ENCODE measurements at regions not wholly inside any gene's neighbourhood (a gene's known extent, or its start where the extent isn't known, plus 50 kb on each side); places are given as distances from the start of the nearest gene placed in this dataset.

DNA sequence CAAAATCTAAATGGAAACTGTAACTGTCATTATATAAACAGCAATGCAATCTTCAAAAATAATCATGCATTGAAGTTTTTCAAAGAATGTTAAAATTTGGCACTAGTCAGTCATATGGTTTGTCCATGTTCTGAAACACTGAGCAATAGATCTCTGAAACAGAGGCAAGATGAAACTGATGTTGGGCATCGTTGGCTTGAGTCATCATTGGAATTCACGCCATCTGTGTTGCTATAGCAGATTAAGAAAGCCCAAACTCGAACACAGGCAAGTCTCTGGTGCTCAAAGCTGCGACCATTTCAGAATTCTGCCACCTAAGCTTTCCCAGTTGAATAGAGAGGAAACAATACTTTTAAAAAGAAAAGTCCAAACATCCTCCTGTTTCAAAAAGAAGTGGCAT is 114.1 kb upstream of the PPARGC1A start:
- no peak overlapping the region for H3K4me3 ChIP-seq (replicated peaks; ENCODE audit: insufficient read depth, low read length)
- TF ChIP-seq POLR2AphosphoS5 (IDR thresholded peaks at IDR 0.05; ENCODE audit: low read depth) = no peak
- TF ChIP-seq, protein P1, sequence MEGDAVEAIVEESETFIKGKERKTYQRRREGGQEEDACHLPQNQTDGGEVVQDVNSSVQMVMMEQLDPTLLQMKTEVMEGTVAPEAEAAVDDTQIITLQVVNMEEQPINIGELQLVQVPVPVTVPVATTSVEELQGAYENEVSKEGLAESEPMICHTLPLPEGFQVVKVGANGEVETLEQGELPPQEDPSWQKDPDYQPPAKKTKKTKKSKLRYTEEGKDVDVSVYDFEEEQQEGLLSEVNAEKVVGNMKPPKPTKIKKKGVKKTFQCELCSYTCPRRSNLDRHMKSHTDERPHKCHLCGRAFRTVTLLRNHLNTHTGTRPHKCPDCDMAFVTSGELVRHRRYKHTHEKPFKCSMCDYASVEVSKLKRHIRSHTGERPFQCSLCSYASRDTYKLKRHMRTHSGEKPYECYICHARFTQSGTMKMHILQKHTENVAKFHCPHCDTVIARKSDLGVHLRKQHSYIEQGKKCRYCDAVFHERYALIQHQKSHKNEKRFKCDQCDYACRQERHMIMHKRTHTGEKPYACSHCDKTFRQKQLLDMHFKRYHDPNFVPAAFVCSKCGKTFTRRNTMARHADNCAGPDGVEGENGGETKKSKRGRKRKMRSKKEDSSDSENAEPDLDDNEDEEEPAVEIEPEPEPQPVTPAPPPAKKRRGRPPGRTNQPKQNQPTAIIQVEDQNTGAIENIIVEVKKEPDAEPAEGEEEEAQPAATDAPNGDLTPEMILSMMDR (IDR thresholded peaks at IDR 0.05; ENCODE audit: insufficient read depth, low read length) = no peak
- no peak for TF ChIP-seq GABPA (IDR thresholded peaks at IDR 0.05; ENCODE audit: low read depth)
- TF ChIP-seq, protein P2, sequence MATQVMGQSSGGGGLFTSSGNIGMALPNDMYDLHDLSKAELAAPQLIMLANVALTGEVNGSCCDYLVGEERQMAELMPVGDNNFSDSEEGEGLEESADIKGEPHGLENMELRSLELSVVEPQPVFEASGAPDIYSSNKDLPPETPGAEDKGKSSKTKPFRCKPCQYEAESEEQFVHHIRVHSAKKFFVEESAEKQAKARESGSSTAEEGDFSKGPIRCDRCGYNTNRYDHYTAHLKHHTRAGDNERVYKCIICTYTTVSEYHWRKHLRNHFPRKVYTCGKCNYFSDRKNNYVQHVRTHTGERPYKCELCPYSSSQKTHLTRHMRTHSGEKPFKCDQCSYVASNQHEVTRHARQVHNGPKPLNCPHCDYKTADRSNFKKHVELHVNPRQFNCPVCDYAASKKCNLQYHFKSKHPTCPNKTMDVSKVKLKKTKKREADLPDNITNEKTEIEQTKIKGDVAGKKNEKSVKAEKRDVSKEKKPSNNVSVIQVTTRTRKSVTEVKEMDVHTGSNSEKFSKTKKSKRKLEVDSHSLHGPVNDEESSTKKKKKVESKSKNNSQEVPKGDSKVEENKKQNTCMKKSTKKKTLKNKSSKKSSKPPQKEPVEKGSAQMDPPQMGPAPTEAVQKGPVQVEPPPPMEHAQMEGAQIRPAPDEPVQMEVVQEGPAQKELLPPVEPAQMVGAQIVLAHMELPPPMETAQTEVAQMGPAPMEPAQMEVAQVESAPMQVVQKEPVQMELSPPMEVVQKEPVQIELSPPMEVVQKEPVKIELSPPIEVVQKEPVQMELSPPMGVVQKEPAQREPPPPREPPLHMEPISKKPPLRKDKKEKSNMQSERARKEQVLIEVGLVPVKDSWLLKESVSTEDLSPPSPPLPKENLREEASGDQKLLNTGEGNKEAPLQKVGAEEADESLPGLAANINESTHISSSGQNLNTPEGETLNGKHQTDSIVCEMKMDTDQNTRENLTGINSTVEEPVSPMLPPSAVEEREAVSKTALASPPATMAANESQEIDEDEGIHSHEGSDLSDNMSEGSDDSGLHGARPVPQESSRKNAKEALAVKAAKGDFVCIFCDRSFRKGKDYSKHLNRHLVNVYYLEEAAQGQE (IDR thresholded peaks at IDR 0.05; ENCODE audit: insufficient replicate concordance, low read depth) = no peak
- TF ChIP-seq SPI1 (IDR thresholded peaks at IDR 0.05; ENCODE audit: borderline replicate concordance, low read depth) = no peak
- DNase-seq (ENCODE audit: low read depth in 1 of 2, low spot score in 1 of 2) = no peak
- no peak overlapping the region for H3K27ac ChIP-seq (replicated peaks)
- no peaks in the 10 kb centered on the region for H3K27me3 ChIP-seq (ENCODE audit: insufficient read depth, poor library complexity, severe bottlenecking)

DNA sequence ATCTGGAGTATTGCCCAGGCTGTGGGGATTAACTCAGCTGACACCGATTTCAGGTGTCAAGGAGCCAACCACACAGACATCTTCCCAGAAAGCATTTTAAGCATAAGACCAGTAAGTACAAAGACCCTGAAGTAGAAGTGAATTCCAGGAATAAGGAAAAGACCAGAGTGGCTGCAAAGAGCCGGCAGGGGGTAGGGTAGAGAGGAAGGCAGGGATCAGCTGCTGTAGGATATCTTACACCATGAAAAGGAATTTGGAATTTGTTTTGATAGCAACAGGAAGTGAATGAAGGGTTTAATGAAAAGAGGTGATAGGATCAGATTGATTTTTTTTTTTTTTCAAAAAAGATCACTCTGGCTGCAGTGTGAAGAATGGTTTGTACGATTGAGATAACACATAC is 113.6 kb upstream of the PPARGC1A start:
- DNase-seq (ENCODE audit: low read depth in 1 of 2, low spot score in 1 of 2) = no peak
- H3K27me3 ChIP-seq (ENCODE audit: insufficient read depth, poor library complexity, severe bottlenecking) = no peaks in the 10 kb centered on the region
- no peak overlapping the region for H3K4me3 ChIP-seq (replicated peaks; ENCODE audit: insufficient read depth, low read length)
- no peak overlapping the region for H3K27ac ChIP-seq (replicated peaks)
- TF ChIP-seq POLR2AphosphoS5 (IDR thresholded peaks at IDR 0.05; ENCODE audit: low read depth) (no peak), GABPA (IDR thresholded peaks at IDR 0.05; ENCODE audit: low read depth) (no peak), SPI1 (IDR thresholded peaks at IDR 0.05; ENCODE audit: borderline replicate concordance, low read depth) (no peak)
- TF ChIP-seq, protein P2 (IDR thresholded peaks at IDR 0.05; ENCODE audit: insufficient replicate concordance, low read depth) = no peak
- TF ChIP-seq, protein P1 (IDR thresholded peaks at IDR 0.05; ENCODE audit: insufficient read depth, low read length) = no peak

DNA sequence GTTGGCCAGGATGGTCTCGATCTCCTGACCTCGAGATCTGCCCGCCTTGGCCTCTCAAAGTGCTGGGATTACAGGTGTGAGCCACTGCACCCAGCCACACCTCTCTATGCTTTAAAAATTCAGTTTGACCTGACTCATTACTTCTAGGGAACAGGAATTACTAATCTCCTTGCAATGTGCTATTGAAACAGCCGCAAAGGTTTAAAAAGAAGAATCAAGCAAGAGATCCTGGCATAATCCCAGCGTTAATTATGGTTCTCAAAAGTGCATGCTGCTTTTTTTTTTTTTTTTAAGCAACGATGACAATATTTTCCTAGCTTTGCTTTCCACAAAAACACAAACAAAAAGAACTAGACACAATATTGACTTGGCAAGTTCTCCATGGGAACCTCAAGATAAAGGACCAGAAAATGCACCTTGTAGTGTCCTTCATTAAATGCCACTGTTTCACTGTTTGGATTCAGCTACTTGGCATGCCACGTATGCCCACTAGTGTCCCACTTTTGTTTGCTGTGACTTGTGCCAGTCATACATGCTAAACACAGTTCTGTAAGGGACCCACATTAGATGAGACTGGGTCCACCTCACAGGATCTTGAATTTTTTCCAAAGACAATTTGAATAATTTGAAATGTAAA is 112.6 kb upstream of the PPARGC1A start:
- TF ChIP-seq, protein P1 (IDR thresholded peaks at IDR 0.05; ENCODE audit: insufficient read depth, low read length) = no peak
- TF ChIP-seq SPI1 (IDR thresholded peaks at IDR 0.05; ENCODE audit: borderline replicate concordance, low read depth) (no peak), POLR2AphosphoS5 (IDR thresholded peaks at IDR 0.05; ENCODE audit: low read depth) (no peak), GABPA (IDR thresholded peaks at IDR 0.05; ENCODE audit: low read depth) (no peak)
- TF ChIP-seq, protein P2 (IDR thresholded peaks at IDR 0.05; ENCODE audit: insufficient replicate concordance, low read depth) = no peak
- H3K27ac ChIP-seq (replicated peaks) = no peak overlapping the region
- no peaks in the 10 kb centered on the region for H3K27me3 ChIP-seq (ENCODE audit: insufficient read depth, poor library complexity, severe bottlenecking)
- no peak overlapping the region for H3K4me3 ChIP-seq (replicated peaks; ENCODE audit: insufficient read depth, low read length)
- DNase-seq (ENCODE audit: low read depth in 1 of 2, low spot score in 1 of 2) = no peak

All from HL-60 (cell line).